HG03196 (cell line): ENCODE measurements at regions not wholly inside any gene's neighbourhood (a gene's known extent, or its start where the extent isn't known, plus 50 kb on each side); places are given as distances from the start of the nearest gene placed in this dataset.

Experiments used
- ATAC-seq: cut with Tn5 transposase; IDR thresholded peaks from one replicate; pipeline ENCODE4 v1.9.1; 2021; ENCODE audit not compliant: unreplicated experiment

GRCh38 chr11:112632866-112633505, 328.2 kb upstream of the NCAM1 start:
- ATAC-seq, result no peak

GRCh38 chr11:112634551-112634950, 326.7 kb upstream of the NCAM1 start:
- ATAC-seq, result no peak

GRCh38 chr11:112634995-112635737, 326.1 kb upstream of the NCAM1 start:
- ATAC-seq, result no peak

- ATAC-seq, result no peak
Observed at GRCh38 chr11:112637076-112637475, 324.1 kb upstream of the NCAM1 start.

- ATAC-seq, result no peak
Observed at GRCh38 chr11:112637876-112638275, 323.3 kb upstream of the NCAM1 start.

- no peak for ATAC-seq
Observed at GRCh38 chr11:112639469-112639868, 321.8 kb upstream of the NCAM1 start.

GRCh38 chr11:112643416-112643815, 317.8 kb upstream of the NCAM1 start:
- ATAC-seq, result no peak

GRCh38 chr11:112644410-112645131, 316.6 kb upstream of the NCAM1 start:
- ATAC-seq, result no peak

GRCh38 chr11:112649856-112650255, 311.4 kb upstream of the NCAM1 start:
- ATAC-seq, result no peak

GRCh38 chr11:112650527-112650926, 310.7 kb upstream of the NCAM1 start:
- no peak for ATAC-seq

- no peak for ATAC-seq
Observed at GRCh38 chr11:112651386-112651785, 309.8 kb upstream of the NCAM1 start.

GRCh38 chr11:112652786-112653390, 308.3 kb upstream of the NCAM1 start:
- ATAC-seq, result no peak

- no peak for ATAC-seq
Observed at GRCh38 chr11:112655371-112655770, 305.8 kb upstream of the NCAM1 start.

- no peak for ATAC-seq
Observed at GRCh38 chr11:112656772-112657428, 304.3 kb upstream of the NCAM1 start.

- no peak for ATAC-seq
Observed at GRCh38 chr11:112658431-112658878, 302.8 kb upstream of the NCAM1 start.

GRCh38 chr11:112661146-112661545, 300.1 kb upstream of the NCAM1 start:
- ATAC-seq, result no peak

GRCh38 chr11:112661571-112661970, 299.6 kb upstream of the NCAM1 start:
- ATAC-seq, result no peak

GRCh38 chr11:112662554-112662953, 298.7 kb upstream of the NCAM1 start:
- ATAC-seq, result no peak

GRCh38 chr11:112663947-112664634, 297.1 kb upstream of the NCAM1 start:
- no peak for ATAC-seq

- no peak for ATAC-seq
Observed at GRCh38 chr11:112665291-112665690, 295.9 kb upstream of the NCAM1 start.
